CD4-positive, alpha-beta memory T cell (primary cell): ENCODE measurements at regions not wholly inside any gene's neighbourhood (a gene's known extent, or its start where the extent isn't known, plus 50 kb on each side); places are given as distances from the start of the nearest gene placed in this dataset.
A peak's percentile ranks its signal among the peaks of the same experiment; 100 is the strongest.
"Not testable (repeated sequence)": the region's sequence is repeated elsewhere in the genome, so short reads cannot be mapped to it uniquely, and the experiment has no call there.

Source experiments
- CTCF ChIA-PET: fragments of 350-600 bp; sonication (Branson Sonifier 250); formaldehyde crosslinking; loops from one replicate; lab custom pipeline; 2021; ENCODE audit warnings: inconsistent platforms; ENCODE audit not compliant: partially characterized antibody; lab: Charles Lee
- POLR2A ChIA-PET: fragments of 350-600 bp; sonication (Branson Sonifier 250); formaldehyde crosslinking; loops from one replicate; lab custom pipeline; 2021; ENCODE audit not compliant: partially characterized antibody; lab: Charles Lee
- DNase-seq, 5 donors: peaks; one replicate each; pipeline versions ENCODE4 v3.0.0 to v3.0.0-alpha.2; 2020 to 2022; ENCODE audit warnings: mixed read lengths in 1 of 5
- H3K27ac ChIP-seq: one replicate; pipeline ENCODE4 v1.7.0; 2013; ENCODE audit warnings: low read depth, low read length
- H3K27me3 ChIP-seq: 2 replicates; pipeline ENCODE4 v1.7.0; 2013; ENCODE audit warnings: mild to moderate bottlenecking, low read length, moderate library complexity; ENCODE audit not compliant: insufficient read depth
- H3K36me3 ChIP-seq: 2 replicates; pipeline ENCODE4 v1.7.0; 2013; ENCODE audit warnings: mild to moderate bottlenecking, low read length, moderate library complexity; ENCODE audit not compliant: insufficient read depth
- H3K4me1 ChIP-seq: 2 replicates; pipeline ENCODE4 v1.7.0; 2013; ENCODE audit warnings: mild to moderate bottlenecking, low read length, moderate library complexity; ENCODE audit not compliant: insufficient read depth
- H3K4me3 ChIP-seq, 2 donors: one replicate each; pipeline ENCODE4 v1.7.0; 2013; ENCODE audit warnings: low read length in 2 of 2, mild to moderate bottlenecking in 1 of 2
- H3K9me3 ChIP-seq, 2 donors: one replicate each; pipeline ENCODE4 v1.7.0; 2013; ENCODE audit warnings: low read length in 2 of 2, control low read depth in 1 of 2; ENCODE audit not compliant: control insufficient read depth in 1 of 2
- H3K27ac Mint-ChIP-seq, 7 donors: one replicate each; pipeline ENCODE4 v1.8.0; 2020 to 2021; ENCODE audit warnings: mixed read lengths in 7 of 7, mild to moderate bottlenecking in 6 of 7, inconsistent platforms in 3 of 7, moderate library complexity in 3 of 7
- H3K27me3 Mint-ChIP-seq, 2 donors: one replicate each; pipeline ENCODE4 v1.8.0; 2020 to 2021; ENCODE audit warnings: mixed read lengths in 2 of 2
- H3K36me3 Mint-ChIP-seq, 2 donors: one replicate each; pipeline ENCODE4 v1.8.0; 2020 to 2021; ENCODE audit warnings: mixed read lengths in 2 of 2, inconsistent platforms in 1 of 2, mild to moderate bottlenecking in 1 of 2
- H3K4me1 Mint-ChIP-seq, 4 donors: one replicate each; pipeline ENCODE4 v1.8.0; 2020 to 2021; ENCODE audit warnings: mixed read lengths in 4 of 4, mild to moderate bottlenecking in 1 of 4
- H3K4me3 Mint-ChIP-seq, 8 donors: one replicate each; pipeline ENCODE4 v1.8.0; 2020 to 2021; ENCODE audit warnings: mixed read lengths in 8 of 8, mild to moderate bottlenecking in 7 of 8, moderate library complexity in 6 of 8, inconsistent platforms in 3 of 8
- H3K9me3 Mint-ChIP-seq, 8 donors: one replicate each; pipeline ENCODE4 v1.8.0; 2020 to 2021; ENCODE audit warnings: mixed read lengths in 8 of 8, mild to moderate bottlenecking in 5 of 8, inconsistent platforms in 3 of 8, moderate library complexity in 1 of 8
- intact Hi-C: fragments of 100-400 bp; cut with micrococcal nuclease; formaldehyde crosslinking; loops from one replicate; pipeline ENCODE4 v1.15.1; 2023

- Histone ChIP-seq H3K9me3 (no peaks in the 10 kb centered on the region), H3K27ac (no peak overlapping the region), H3K36me3 (no peaks in the 10 kb centered on the region), H3K4me1 (no peaks in the 10 kb centered on the region), H3K27me3 (no peaks in the 10 kb centered on the region), H3K4me3 (no peak overlapping the region)
- DNase-seq, result no peak
- no peaks in the 10 kb centered on the region for H3K4me1 Mint-ChIP-seq
- peaks cover 0 to 12% (median 5%) of the 10 kb centered on the region in 8 donors for H3K9me3 Mint-ChIP-seq
- CTCF ChIA-PET, result no interaction called here
- POLR2A ChIA-PET, result no interaction called here
- intact Hi-C loops, result no loop called here
- H3K4me3 Mint-ChIP-seq, result no peak overlapping the region
- H3K27me3 Mint-ChIP-seq, result no peaks in the 10 kb centered on the region
- peak overlapping the region in 1 of 7 donors; percentile 61 for H3K27ac Mint-ChIP-seq
- H3K36me3 Mint-ChIP-seq, result no peaks in the 10 kb centered on the region
Measured at GRCh38 chr10:106038246-106038645, 1126.3 kb downstream of the SORCS1 start.

DNA sequence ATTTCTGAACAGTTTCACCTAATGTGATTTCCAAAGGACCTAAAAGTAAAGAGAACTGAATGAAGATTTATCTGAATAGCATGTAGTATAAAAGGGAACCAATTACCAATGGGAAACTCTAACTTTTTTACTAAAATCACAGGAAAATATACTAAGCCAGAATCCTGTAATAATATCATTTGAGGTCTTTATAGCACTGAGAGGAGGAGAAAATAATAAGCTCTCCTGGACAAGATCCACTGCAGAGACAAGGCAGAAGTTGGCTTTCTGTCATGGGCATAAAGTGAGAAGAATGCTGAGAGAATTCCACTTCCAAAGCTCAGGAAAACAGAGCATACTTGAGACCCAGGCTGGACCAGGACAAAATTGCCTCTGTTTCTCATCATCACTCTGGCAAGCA lies 1131.4 kb downstream of the SORCS1 start:
- H3K27ac Mint-ChIP-seq, result no peak overlapping the region
- no peaks in the 10 kb centered on the region for H3K4me1 Mint-ChIP-seq
- CTCF ChIA-PET, result no interaction called here
- Histone ChIP-seq H3K4me3 (no peak overlapping the region), H3K36me3 (no peaks in the 10 kb centered on the region), H3K27ac (no peak overlapping the region), H3K4me1 (no peaks in the 10 kb centered on the region), H3K9me3 (no peaks in the 10 kb centered on the region), H3K27me3 (no peaks in the 10 kb centered on the region)
- no peaks in the 10 kb centered on the region for H3K27me3 Mint-ChIP-seq
- POLR2A ChIA-PET, result no interaction called here
- intact Hi-C loops, result no loop called here
- DNase-seq, result no peak
- peaks cover 2 to 13% (median 8%) of the 10 kb centered on the region in 8 donors for H3K9me3 Mint-ChIP-seq
- no peak overlapping the region for H3K4me3 Mint-ChIP-seq
- H3K36me3 Mint-ChIP-seq, result no peaks in the 10 kb centered on the region

DNA sequence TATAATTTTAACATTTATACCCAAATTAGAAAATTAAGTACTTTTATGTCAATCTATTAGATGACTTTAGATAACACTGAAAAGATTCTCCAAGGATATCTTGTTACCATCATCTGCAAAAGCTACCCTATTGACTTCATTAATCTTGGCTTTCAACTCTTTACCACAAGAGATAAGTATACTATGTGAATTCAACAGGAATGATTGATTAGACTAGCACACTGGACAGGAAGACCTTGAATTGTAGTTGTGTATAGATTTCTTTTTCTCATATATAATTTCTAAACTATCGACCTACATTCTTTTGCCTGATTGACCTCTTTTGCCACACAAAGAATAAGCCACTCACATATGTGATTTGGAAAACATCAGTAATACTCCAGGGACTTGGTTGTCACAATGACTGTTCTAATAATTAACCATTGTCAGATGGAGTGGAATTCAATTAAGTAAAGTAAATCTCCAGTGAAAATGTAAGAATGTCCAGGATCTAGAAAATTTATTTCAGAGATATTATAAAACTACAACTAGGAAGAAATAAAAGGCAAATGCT lies 1132.0 kb downstream of the SORCS1 start:
- intact Hi-C loops, result no loop called here
- Mint-ChIP-seq H3K4me3 (no peak overlapping the region), H3K36me3 (no peaks in the 10 kb centered on the region), H3K27me3 (no peaks in the 10 kb centered on the region), H3K9me3 (peaks cover 2 to 12% (median 8%) of the 10 kb centered on the region in 8 donors), H3K4me1 (no peaks in the 10 kb centered on the region), H3K27ac (no peak overlapping the region)
- H3K36me3 ChIP-seq, result no peaks in the 10 kb centered on the region
- H3K27ac ChIP-seq, result no peak overlapping the region
- no peaks in the 10 kb centered on the region for H3K9me3 ChIP-seq
- H3K4me1 ChIP-seq, result no peaks in the 10 kb centered on the region
- POLR2A ChIA-PET, result no interaction called here
- DNase-seq, result no peak
- H3K27me3 ChIP-seq, result no peaks in the 10 kb centered on the region
- no peak overlapping the region for H3K4me3 ChIP-seq
- CTCF ChIA-PET, result no interaction called here

DNA sequence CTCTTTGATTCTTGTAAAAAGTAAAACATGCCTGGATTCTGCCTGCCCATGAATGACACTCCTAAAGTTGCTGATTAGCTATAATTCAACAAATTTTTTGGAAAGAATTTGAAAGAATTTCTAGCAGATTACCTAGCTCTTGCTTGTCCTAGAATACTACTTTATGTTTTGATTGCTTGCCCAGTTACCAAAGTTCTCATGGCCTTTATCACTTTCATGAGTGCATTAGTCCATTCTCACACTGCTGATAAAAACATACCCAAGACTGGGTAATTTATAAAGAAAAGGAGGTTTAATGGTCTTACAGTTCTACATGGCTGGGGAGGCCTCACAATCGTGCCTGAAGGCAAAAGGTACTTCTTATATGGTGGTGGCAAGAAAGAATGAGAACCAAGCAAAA lies 1137.3 kb downstream of the SORCS1 start:
- Mint-ChIP-seq H3K27ac (no peak overlapping the region), H3K9me3 (peaks cover 0 to 10% (median 4%) of the 10 kb centered on the region in 8 donors), H3K4me1 (no peaks in the 10 kb centered on the region), H3K36me3 (no peaks in the 10 kb centered on the region), H3K27me3 (no peaks in the 10 kb centered on the region), H3K4me3 (no peak overlapping the region)
- DNase-seq, result no peak
- H3K4me1 ChIP-seq, result no peaks in the 10 kb centered on the region
- intact Hi-C loops, result no loop called here
- H3K36me3 ChIP-seq, result no peaks in the 10 kb centered on the region
- H3K4me3 ChIP-seq, result no peak overlapping the region
- ChIA-PET POLR2A (no interaction called here), CTCF (no interaction called here)
- H3K9me3 ChIP-seq, result no peaks in the 10 kb centered on the region
- H3K27ac ChIP-seq, result no peak overlapping the region
- no peaks in the 10 kb centered on the region for H3K27me3 ChIP-seq

GRCh38 chr10:106025208-106025811 lies 1139.2 kb downstream of the SORCS1 start:
- no peak for DNase-seq
- H3K27ac Mint-ChIP-seq, result no peak overlapping the region
- Histone ChIP-seq H3K9me3 (no peaks in the 10 kb centered on the region), H3K27me3 (no peaks in the 10 kb centered on the region), H3K4me3 (no peak overlapping the region), H3K27ac (no peak overlapping the region), H3K4me1 (no peaks in the 10 kb centered on the region), H3K36me3 (no peaks in the 10 kb centered on the region)
- no peak overlapping the region for H3K4me3 Mint-ChIP-seq
- ChIA-PET POLR2A (no interaction called here), CTCF (no interaction called here)
- H3K4me1 Mint-ChIP-seq, result no peaks in the 10 kb centered on the region
- no peaks in the 10 kb centered on the region for H3K36me3 Mint-ChIP-seq
- H3K27me3 Mint-ChIP-seq, result no peaks in the 10 kb centered on the region
- intact Hi-C loops, result no loop called here
- H3K9me3 Mint-ChIP-seq, result peaks cover 0 to 10% (median 4%) of the 10 kb centered on the region in 8 donors

GRCh38 chr10:106023329-106023728 lies 1141.2 kb downstream of the SORCS1 start:
- Histone ChIP-seq H3K27ac (no peak overlapping the region), H3K4me3 (no peak overlapping the region), H3K9me3 (no peaks in the 10 kb centered on the region), H3K36me3 (no peaks in the 10 kb centered on the region), H3K4me1 (no peaks in the 10 kb centered on the region), H3K27me3 (no peaks in the 10 kb centered on the region)
- intact Hi-C loops, result no loop called here
- no peak for DNase-seq
- no peak overlapping the region for H3K27ac Mint-ChIP-seq
- no peaks in the 10 kb centered on the region for H3K36me3 Mint-ChIP-seq
- no peaks in the 10 kb centered on the region for H3K4me1 Mint-ChIP-seq
- ChIA-PET CTCF (no interaction called here), POLR2A (no interaction called here)
- no peak overlapping the region for H3K4me3 Mint-ChIP-seq
- H3K27me3 Mint-ChIP-seq, result no peaks in the 10 kb centered on the region
- H3K9me3 Mint-ChIP-seq, result peaks cover 0 to 8% (median 2%) of the 10 kb centered on the region in 8 donors

- H3K36me3 Mint-ChIP-seq, H3K36me3 ChIP-seq, H3K27me3 Mint-ChIP-seq, H3K27ac Mint-ChIP-seq, H3K27ac ChIP-seq, DNase-seq, intact Hi-C loops, H3K27me3 ChIP-seq, H3K4me1 ChIP-seq, H3K4me1 Mint-ChIP-seq, H3K4me3 ChIP-seq, H3K9me3 ChIP-seq, H3K4me3 Mint-ChIP-seq, POLR2A ChIA-PET, CTCF ChIA-PET: not testable (repeated sequence)
- H3K9me3 Mint-ChIP-seq, result peaks cover 0 to 15% (median 10%) of the 10 kb centered on the region in 8 donors
Measured at GRCh38 chr10:106019559-106019958, 1144.9 kb downstream of the SORCS1 start.
